GM12874 (cell line): ENCODE measurements at regions not wholly inside any gene's neighbourhood (a gene's known extent, or its start where the extent isn't known, plus 50 kb on each side); places are given as distances from the start of the nearest gene placed in this dataset.

Experiments used
- TF ChIP-seq, protein P1 (sequence below): IDR thresholded peaks from 2 replicates; pipeline ENCODE4 v1.5.1; 2011; ENCODE audit warnings: low read depth, mild to moderate bottlenecking, control low read depth, low read length, moderate library complexity; ENCODE audit not compliant: insufficient read depth

GRCh38 chr4:159925770-159926169 lies 822.9 kb downstream of the RAPGEF2 start:
- TF ChIP-seq, protein P1, sequence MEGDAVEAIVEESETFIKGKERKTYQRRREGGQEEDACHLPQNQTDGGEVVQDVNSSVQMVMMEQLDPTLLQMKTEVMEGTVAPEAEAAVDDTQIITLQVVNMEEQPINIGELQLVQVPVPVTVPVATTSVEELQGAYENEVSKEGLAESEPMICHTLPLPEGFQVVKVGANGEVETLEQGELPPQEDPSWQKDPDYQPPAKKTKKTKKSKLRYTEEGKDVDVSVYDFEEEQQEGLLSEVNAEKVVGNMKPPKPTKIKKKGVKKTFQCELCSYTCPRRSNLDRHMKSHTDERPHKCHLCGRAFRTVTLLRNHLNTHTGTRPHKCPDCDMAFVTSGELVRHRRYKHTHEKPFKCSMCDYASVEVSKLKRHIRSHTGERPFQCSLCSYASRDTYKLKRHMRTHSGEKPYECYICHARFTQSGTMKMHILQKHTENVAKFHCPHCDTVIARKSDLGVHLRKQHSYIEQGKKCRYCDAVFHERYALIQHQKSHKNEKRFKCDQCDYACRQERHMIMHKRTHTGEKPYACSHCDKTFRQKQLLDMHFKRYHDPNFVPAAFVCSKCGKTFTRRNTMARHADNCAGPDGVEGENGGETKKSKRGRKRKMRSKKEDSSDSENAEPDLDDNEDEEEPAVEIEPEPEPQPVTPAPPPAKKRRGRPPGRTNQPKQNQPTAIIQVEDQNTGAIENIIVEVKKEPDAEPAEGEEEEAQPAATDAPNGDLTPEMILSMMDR = no peak

DNA sequence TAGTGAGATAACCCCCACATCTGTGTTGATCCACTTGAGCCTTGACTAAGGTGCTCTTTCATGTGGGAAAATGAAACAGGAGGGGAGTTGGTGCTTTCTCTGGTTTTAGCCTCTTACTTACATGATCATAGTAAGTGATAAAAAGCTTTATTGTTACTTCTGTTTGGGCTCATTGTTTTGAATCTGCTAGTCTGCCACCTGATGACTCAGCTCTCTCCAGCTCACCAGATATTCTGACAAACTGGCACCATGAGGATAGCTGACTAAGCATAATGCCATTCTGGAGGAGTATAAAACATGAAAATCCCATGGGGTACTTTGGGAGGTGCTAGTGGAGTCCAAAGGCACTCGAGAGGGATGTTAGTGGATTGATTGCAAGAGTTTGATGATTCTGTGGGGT lies 824.0 kb downstream of the RAPGEF2 start:
- TF ChIP-seq, protein P1 = no peak

GRCh38 chr4:159927781-159928180 lies 824.9 kb downstream of the RAPGEF2 start:
- TF ChIP-seq, protein P1 = no peak

DNA sequence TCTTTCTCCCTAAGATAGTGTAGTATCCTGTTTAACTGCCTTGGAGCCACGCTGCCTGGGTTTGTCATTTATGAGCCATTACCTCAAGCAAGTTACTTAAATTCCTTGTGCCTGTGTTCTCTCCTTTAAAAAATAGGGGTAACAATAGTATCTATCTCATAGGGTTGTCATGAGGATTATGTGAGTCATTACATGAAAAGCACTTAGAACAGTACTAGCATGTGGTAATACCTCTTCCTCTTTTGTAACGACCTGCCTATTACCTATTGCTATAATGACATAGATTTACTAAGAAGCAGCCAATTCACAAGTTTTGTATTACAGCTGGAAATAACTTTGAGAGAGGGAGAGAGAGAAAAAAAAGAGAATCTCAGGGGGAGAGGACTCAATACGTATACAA lies 834.7 kb downstream of the RAPGEF2 start:
- TF ChIP-seq, protein P1 = no peak

DNA sequence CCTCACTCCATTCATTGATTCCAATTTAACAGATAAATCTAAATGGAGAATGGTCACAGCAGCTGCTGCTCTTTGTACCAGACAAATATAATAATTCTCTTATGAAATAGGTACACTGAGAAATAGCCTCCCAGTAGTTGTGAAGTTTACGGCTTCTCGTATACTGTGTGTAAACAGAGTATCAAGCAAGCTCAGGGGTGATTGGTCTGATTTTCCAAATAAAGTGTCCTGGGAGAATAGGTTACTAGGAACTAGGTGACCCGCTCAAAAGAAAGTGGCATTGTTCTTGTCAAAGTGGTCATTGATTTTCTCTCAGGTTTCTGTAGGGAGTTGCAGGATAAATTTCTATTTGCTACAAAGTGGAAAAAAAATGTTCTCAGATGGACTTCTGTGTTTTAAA lies 838.2 kb downstream of the RAPGEF2 start:
- TF ChIP-seq, protein P1 = no peak

GRCh38 chr4:159944477-159944876 lies 841.6 kb downstream of the RAPGEF2 start:
- TF ChIP-seq, protein P1 = no peak

- TF ChIP-seq, protein P1 = peak; percentile 58
Observed at GRCh38 chr4:159946983-159947615, 844.2 kb downstream of the RAPGEF2 start.

DNA sequence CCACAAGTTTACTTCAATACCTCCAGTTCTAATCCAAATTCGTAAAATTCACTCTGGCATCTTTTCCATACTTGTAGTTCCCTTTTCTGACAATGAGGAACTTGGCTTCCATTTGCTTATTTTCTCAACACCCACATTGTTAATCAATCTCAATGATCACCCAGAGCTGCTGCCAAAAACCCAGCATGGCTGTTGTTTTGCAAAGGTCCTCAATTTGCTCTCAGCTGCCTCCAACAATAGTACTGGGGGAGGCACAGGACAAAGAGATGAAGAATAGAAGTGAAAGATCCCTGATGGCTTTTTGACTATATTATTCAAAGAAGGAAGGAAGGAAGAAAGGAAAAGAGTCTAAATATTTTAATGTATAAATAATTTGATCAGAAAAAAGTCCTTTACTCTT lies 847.8 kb downstream of the RAPGEF2 start:
- TF ChIP-seq, protein P1 = no peak
